IMR-90 (cell line): ENCODE measurements at regions not wholly inside any gene's neighbourhood (a gene's known extent, or its start where the extent isn't known, plus 50 kb on each side); places are given as distances from the start of the nearest gene placed in this dataset.

Source experiments
- ATAC-seq: fragments of 200-7000 bp; cut with Tn5 transposase; 2 replicates; pipeline ENCODE4 v1.9.1; 2020; ENCODE audit warnings: low read depth, mild to moderate bottlenecking, moderate library complexity
- BruUV-seq: library from RNA; stranded (reverse); fragments of 400-500 nt; replicated peaks from 2 replicates; lab custom pipeline; 2021; lab: Mats Ljungman, UMichigan
- CTCF ChIA-PET: fragments of 300-600 bp; formaldehyde crosslinking; extraction: SDS; loops from one replicate; lab custom pipeline; 2021; ENCODE audit warnings: antibody characterized with exemption; lab: Yijun Ruan, JAX
- POLR2A ChIA-PET: fragments of 300-600 bp; sonication (Branson Sonifier 250); formaldehyde crosslinking; loops from one replicate; lab custom pipeline; 2022; ENCODE audit warnings: antibody characterized with exemption; ENCODE audit not compliant: unreplicated experiment; lab: Charles Lee
- DNase-seq: peaks from one replicate; pipeline ENCODE4 v3.0.0; 2013
- H2AFZ ChIP-seq: replicated peaks from 2 replicates; pipeline ENCODE3; 2013; ENCODE audit warnings: low read length, mild to moderate bottlenecking; ENCODE audit not compliant: poor library complexity
- H2AK5ac ChIP-seq: 2 replicates; pipeline ENCODE4 v1.6.1; 2013; ENCODE audit warnings: low read depth, low read length, inconsistent platforms
- H2AK9ac ChIP-seq: replicated peaks from 2 replicates; pipeline ENCODE3; 2013; ENCODE audit warnings: mild to moderate bottlenecking, low read depth, low read length, moderate library complexity; ENCODE audit not compliant: poor library complexity
- H2BK120ac ChIP-seq: 2 replicates; pipeline ENCODE4 v1.6.1; 2013; ENCODE audit warnings: low read depth, low read length, inconsistent platforms
- H2BK15ac ChIP-seq: 3 replicates; pipeline ENCODE4 v1.6.1; 2013; ENCODE audit warnings: low read depth, low read length, inconsistent platforms
- H2BK20ac ChIP-seq: 2 replicates; pipeline ENCODE4 v1.6.1; 2013; ENCODE audit warnings: low read depth, mild to moderate bottlenecking, inconsistent platforms, low read length, moderate library complexity
- H2BK5ac ChIP-seq: 2 replicates; pipeline ENCODE4 v1.6.1; 2013; ENCODE audit warnings: mild to moderate bottlenecking, low read depth, low read length, inconsistent platforms; ENCODE audit not compliant: poor library complexity, severe bottlenecking
- H3K14ac ChIP-seq: replicated peaks from 2 replicates; pipeline ENCODE4 v1.6.1; 2013; ENCODE audit warnings: low read depth, low read length, inconsistent platforms
- H3K18ac ChIP-seq: 2 replicates; pipeline ENCODE4 v1.6.1; 2013; ENCODE audit warnings: low read depth, low read length, control low read depth
- H3K23ac ChIP-seq: 2 replicates; pipeline ENCODE4 v1.6.1; 2013; ENCODE audit warnings: low read depth, low read length, inconsistent platforms
- H3K27ac ChIP-seq: 2 replicates; pipeline ENCODE4 v1.5.1; 2013; ENCODE audit warnings: mild to moderate bottlenecking, control low read depth, low read length; ENCODE audit not compliant: insufficient read depth
- H3K27me3 ChIP-seq: 2 replicates; pipeline ENCODE4 v1.6.1; 2013; ENCODE audit warnings: low read length; ENCODE audit not compliant: control insufficient read depth, insufficient read depth
- H3K36me3 ChIP-seq: 2 replicates; pipeline ENCODE4 v1.6.1; 2013; ENCODE audit warnings: low read length, mixed read lengths; ENCODE audit not compliant: control insufficient read depth, insufficient read depth
- H3K4ac ChIP-seq: 2 replicates; pipeline ENCODE4 v1.6.1; 2013; ENCODE audit warnings: low read depth, low read length, inconsistent platforms
- H3K4me1 ChIP-seq: 2 replicates; pipeline ENCODE4 v1.6.1; 2013; ENCODE audit warnings: low read length, mixed read lengths; ENCODE audit not compliant: control insufficient read depth, insufficient read depth
- H3K4me2 ChIP-seq: 2 replicates; pipeline ENCODE4 v1.6.1; 2013; ENCODE audit warnings: low read depth, mild to moderate bottlenecking, control low read depth, low read length, moderate library complexity
- H3K4me3 ChIP-seq: 2 replicates; pipeline ENCODE4 v1.5.1; 2013; ENCODE audit warnings: low read depth, mild to moderate bottlenecking, control low read depth, low read length, moderate library complexity; ENCODE audit not compliant: insufficient read depth
- H3K56ac ChIP-seq: 2 replicates; pipeline ENCODE4 v1.6.1; 2013; ENCODE audit warnings: low read length, inconsistent platforms; ENCODE audit not compliant: insufficient read depth; ENCODE audit errors: extremely low read depth
- H3K79me1 ChIP-seq, 2 experiments: 2 replicates each; pipeline ENCODE4 v1.6.1; 2013; ENCODE audit warnings: low read length in 2 of 2, inconsistent platforms in 1 of 2, low read depth in 1 of 2
- H3K9ac ChIP-seq: 2 replicates; pipeline ENCODE4 v1.6.1; 2013; ENCODE audit warnings: low read depth, low read length, control low read depth
- H3K9me1 ChIP-seq: 2 replicates; pipeline ENCODE4 v1.6.1; 2013; ENCODE audit warnings: low read length, inconsistent platforms; ENCODE audit not compliant: insufficient read depth
- H3K9me3 ChIP-seq: 2 replicates; pipeline ENCODE4 v1.6.1; 2013; ENCODE audit warnings: low read length; ENCODE audit not compliant: control insufficient read depth, insufficient read depth
- H4K20me1 ChIP-seq: 2 replicates; pipeline ENCODE4 v1.6.1; 2013; ENCODE audit warnings: low read length, inconsistent platforms; ENCODE audit not compliant: insufficient read depth
- H4K5ac ChIP-seq: 2 replicates; pipeline ENCODE4 v1.6.1; 2013; ENCODE audit warnings: mild to moderate bottlenecking, low read depth, low read length, control low read depth
- H4K8ac ChIP-seq, 2 experiments: 2 replicates each; pipeline ENCODE4 v1.6.1; 2013; ENCODE audit warnings: low read depth in 2 of 2, low read length in 2 of 2, control low read depth in 1 of 2, inconsistent platforms in 1 of 2
- H4K91ac ChIP-seq: 2 replicates; pipeline ENCODE4 v1.6.1; 2013; ENCODE audit warnings: low read depth, low read length, inconsistent platforms; ENCODE audit not compliant: insufficient read depth
- BHLHE40 ChIP-seq: fragments of 150-350 bp; IDR thresholded peaks from 2 replicates; pipeline ENCODE4 v1.6.1; 2016; ENCODE audit warnings: mild to moderate bottlenecking, low read depth, low read length
- CEBPB ChIP-seq: IDR thresholded peaks from 2 replicates; pipeline ENCODE4 v1.6.1; 2012; ENCODE audit warnings: low read depth, low read length, improper control_type of control experiment
- MAFK ChIP-seq: IDR thresholded peaks from 2 replicates; pipeline ENCODE4 v1.6.1; 2012; ENCODE audit warnings: low read depth, low read length, improper control_type of control experiment
- MAZ ChIP-seq: IDR thresholded peaks from 2 replicates; pipeline ENCODE4 v1.6.1; 2012; ENCODE audit warnings: low read depth, mild to moderate bottlenecking, low read length, improper control_type of control experiment, moderate library complexity, borderline replicate concordance
- MXI1 ChIP-seq: IDR thresholded peaks from 2 replicates; pipeline ENCODE4 v1.6.1; 2012; ENCODE audit warnings: low read depth, mild to moderate bottlenecking, low read length, moderate library complexity, borderline replicate concordance
- POLR2A ChIP-seq: IDR thresholded peaks from 2 replicates; pipeline ENCODE4 v1.6.1; 2012; ENCODE audit warnings: mild to moderate bottlenecking, low read depth, low read length
- RAD21 ChIP-seq: IDR thresholded peaks from 2 replicates; pipeline ENCODE4 v1.6.1; 2012; ENCODE audit warnings: low read length, improper control_type of control experiment
- RCOR1 ChIP-seq: IDR thresholded peaks from 2 replicates; pipeline ENCODE4 v1.6.1; 2012; ENCODE audit warnings: mild to moderate bottlenecking, low read length, improper control_type of control experiment; ENCODE audit not compliant: insufficient replicate concordance
- RFX5 ChIP-seq: IDR thresholded peaks from 2 replicates; pipeline ENCODE4 v1.8.0; 2012; ENCODE audit warnings: low read depth, mild to moderate bottlenecking, low read length, moderate library complexity
- SMC3 ChIP-seq: fragments of 150-350 bp; IDR thresholded peaks from 2 replicates; pipeline ENCODE4 v1.6.1; 2016; ENCODE audit warnings: low read depth, mild to moderate bottlenecking, antibody characterized with exemption, low read length, moderate library complexity
- dilution Hi-C: fragments of 300-500 bp; cut with HindIII; formaldehyde crosslinking; loops from one replicate; pipeline ENCODE4 v1.14.3; 2018; ENCODE audit warnings: low sequenced_read_pairs; ENCODE audit not compliant: unreplicated experiment
- in situ Hi-C: fragments of 300-500 bp; cut with MboI; formaldehyde crosslinking; loops from 3 replicates; pipeline ENCODE4 v1.14.3; 2019; ENCODE audit warnings: low sequenced_read_pairs, inconsistent platforms, mixed read lengths
- intact Hi-C: fragments of 100-400 bp; cut with micrococcal nuclease; formaldehyde crosslinking; loops from 2 replicates; pipeline ENCODE4 v1.10.0; 2022
- TF ChIP-seq, protein P1 (sequence below): conservative IDR thresholded peaks from 2 replicates; pipeline ENCODE4 v1.5.1; 2012; ENCODE audit warnings: mild to moderate bottlenecking, low read depth, low read length, improper control_type of control experiment
- TF ChIP-seq, protein P2 (sequence below): fragments of 150-350 bp; IDR thresholded peaks from 2 replicates; pipeline ENCODE4 v1.6.1; 2016; ENCODE audit warnings: low read depth, mild to moderate bottlenecking, low read length, moderate library complexity, borderline replicate concordance

DNA sequence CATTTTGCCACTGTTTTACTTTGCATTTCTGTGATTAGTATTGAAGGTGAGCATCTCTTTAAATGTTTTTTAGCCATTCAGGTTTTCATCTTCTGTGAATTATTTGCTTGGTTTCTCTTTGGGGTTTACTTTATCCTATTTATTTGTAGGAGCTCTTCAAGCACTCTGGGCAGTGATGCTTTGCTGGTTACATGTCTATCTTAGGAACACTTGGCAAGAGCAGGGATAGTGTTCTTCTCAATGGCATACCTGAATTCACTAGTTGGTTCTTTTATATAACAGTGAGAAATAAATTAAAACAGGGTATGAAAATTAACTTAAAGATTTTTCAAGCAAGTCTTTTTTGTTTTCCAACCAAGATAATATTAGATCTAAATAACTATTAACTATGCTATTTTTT, 119.7 kb upstream of the BACH2 start:
- POLR2A ChIA-PET = no interaction called here
- no TSS peak for BruUV-seq
- in situ Hi-C loops = no loop called here

More for the DNA sequence above, 119.7 kb upstream of the BACH2 start:
- Histone ChIP-seq H3K9me3 (no peaks in the 10 kb centered on the region), H3K4me3 (no peak overlapping the region), H2AK9ac (no peak overlapping the region), H4K5ac (no peak overlapping the region), H3K36me3 (no peaks in the 10 kb centered on the region), H3K4ac (no peak overlapping the region), H3K56ac (no peak overlapping the region), H3K9ac (no peak overlapping the region), H3K27me3 (peaks cover 10% of the 10 kb centered on the region), H3K9me1 (no peaks in the 10 kb centered on the region), H2BK15ac (no peak overlapping the region), H3K14ac (no peak overlapping the region), H3K79me1 (no peaks in the 10 kb centered on the region), H3K23ac (no peak overlapping the region), H2AFZ (no peak overlapping the region), H3K4me1 (peaks cover 3% of the 10 kb centered on the region; the same call in 1 of the 2 replicates), H3K4me2 (no peak overlapping the region), H2AK5ac (no peak overlapping the region), H3K18ac (no peak overlapping the region), H4K8ac (no peak overlapping the region), H4K91ac (no peak overlapping the region), H2BK5ac (no peak overlapping the region), H4K20me1 (no peaks in the 10 kb centered on the region), H3K27ac (no peak overlapping the region), H2BK120ac (no peak overlapping the region), H2BK20ac (no peak overlapping the region)
- intact Hi-C loops = no loop called here
- ATAC-seq (no peak), DNase-seq (no peak)
- CTCF ChIA-PET = no interaction called here
- TF ChIP-seq BHLHE40 (no peak), RCOR1 (no peak), MAZ (no peak), CEBPB (no peak), MAFK (no peak), RFX5 (no peak), POLR2A (no peak), RAD21 (no peak), MXI1 (no peak), SMC3 (no peak)
- TF ChIP-seq, protein P1, sequence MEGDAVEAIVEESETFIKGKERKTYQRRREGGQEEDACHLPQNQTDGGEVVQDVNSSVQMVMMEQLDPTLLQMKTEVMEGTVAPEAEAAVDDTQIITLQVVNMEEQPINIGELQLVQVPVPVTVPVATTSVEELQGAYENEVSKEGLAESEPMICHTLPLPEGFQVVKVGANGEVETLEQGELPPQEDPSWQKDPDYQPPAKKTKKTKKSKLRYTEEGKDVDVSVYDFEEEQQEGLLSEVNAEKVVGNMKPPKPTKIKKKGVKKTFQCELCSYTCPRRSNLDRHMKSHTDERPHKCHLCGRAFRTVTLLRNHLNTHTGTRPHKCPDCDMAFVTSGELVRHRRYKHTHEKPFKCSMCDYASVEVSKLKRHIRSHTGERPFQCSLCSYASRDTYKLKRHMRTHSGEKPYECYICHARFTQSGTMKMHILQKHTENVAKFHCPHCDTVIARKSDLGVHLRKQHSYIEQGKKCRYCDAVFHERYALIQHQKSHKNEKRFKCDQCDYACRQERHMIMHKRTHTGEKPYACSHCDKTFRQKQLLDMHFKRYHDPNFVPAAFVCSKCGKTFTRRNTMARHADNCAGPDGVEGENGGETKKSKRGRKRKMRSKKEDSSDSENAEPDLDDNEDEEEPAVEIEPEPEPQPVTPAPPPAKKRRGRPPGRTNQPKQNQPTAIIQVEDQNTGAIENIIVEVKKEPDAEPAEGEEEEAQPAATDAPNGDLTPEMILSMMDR = no peak
- TF ChIP-seq, protein P2, sequence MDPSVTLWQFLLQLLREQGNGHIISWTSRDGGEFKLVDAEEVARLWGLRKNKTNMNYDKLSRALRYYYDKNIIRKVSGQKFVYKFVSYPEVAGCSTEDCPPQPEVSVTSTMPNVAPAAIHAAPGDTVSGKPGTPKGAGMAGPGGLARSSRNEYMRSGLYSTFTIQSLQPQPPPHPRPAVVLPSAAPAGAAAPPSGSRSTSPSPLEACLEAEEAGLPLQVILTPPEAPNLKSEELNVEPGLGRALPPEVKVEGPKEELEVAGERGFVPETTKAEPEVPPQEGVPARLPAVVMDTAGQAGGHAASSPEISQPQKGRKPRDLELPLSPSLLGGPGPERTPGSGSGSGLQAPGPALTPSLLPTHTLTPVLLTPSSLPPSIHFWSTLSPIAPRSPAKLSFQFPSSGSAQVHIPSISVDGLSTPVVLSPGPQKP = no peak
- dilution Hi-C loops = no loop called here
